Fibroblast of pulmonary artery (primary cell): ENCODE measurements at regions not wholly inside any gene's neighbourhood (a gene's known extent, or its start where the extent isn't known, plus 50 kb on each side); places are given as distances from the start of the nearest gene placed in this dataset.
A peak's percentile ranks its signal among the peaks of the same experiment; 100 is the strongest.

ENCODE experiments used
- DNase-seq: peaks from one replicate; pipeline ENCODE4 v3.0.0-alpha.2; 2010; ENCODE audit warnings: low read depth
- H3K4me3 ChIP-seq: replicated peaks from 2 replicates; pipeline ENCODE4 v1.5.1; 2011; ENCODE audit warnings: low read depth, mild to moderate bottlenecking, control low read depth, low read length, moderate library complexity
- TF ChIP-seq, protein P1 (sequence below): IDR thresholded peaks from 2 replicates; pipeline ENCODE4 v1.5.1; 2011; ENCODE audit warnings: mild to moderate bottlenecking, control low read depth, low read length, inconsistent platforms; ENCODE audit errors: missing control alignments

DNA sequence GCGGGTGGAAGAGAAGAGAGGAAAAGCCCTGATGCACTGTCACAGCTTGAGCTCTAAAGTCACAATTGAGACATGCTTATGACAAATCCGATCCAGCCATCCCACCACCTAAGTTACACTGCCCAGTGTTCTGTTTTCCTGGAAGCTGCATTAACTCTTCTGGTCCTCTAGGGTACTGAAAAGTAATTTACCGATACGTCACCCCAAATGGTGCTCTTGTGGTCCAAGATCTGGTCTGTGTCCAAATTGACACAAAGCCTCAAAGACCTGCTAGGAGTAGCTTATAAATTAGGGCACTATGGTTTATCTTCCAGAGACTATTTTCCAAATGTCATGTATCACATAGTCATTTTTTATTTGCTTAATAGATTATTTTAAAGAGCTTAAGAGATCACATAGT lies 186.7 kb upstream of the ETAA1 start:
- no peak overlapping the region for H3K4me3 ChIP-seq
- TF ChIP-seq, protein P1, sequence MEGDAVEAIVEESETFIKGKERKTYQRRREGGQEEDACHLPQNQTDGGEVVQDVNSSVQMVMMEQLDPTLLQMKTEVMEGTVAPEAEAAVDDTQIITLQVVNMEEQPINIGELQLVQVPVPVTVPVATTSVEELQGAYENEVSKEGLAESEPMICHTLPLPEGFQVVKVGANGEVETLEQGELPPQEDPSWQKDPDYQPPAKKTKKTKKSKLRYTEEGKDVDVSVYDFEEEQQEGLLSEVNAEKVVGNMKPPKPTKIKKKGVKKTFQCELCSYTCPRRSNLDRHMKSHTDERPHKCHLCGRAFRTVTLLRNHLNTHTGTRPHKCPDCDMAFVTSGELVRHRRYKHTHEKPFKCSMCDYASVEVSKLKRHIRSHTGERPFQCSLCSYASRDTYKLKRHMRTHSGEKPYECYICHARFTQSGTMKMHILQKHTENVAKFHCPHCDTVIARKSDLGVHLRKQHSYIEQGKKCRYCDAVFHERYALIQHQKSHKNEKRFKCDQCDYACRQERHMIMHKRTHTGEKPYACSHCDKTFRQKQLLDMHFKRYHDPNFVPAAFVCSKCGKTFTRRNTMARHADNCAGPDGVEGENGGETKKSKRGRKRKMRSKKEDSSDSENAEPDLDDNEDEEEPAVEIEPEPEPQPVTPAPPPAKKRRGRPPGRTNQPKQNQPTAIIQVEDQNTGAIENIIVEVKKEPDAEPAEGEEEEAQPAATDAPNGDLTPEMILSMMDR = no peak
- DNase-seq = no peak

DNA sequence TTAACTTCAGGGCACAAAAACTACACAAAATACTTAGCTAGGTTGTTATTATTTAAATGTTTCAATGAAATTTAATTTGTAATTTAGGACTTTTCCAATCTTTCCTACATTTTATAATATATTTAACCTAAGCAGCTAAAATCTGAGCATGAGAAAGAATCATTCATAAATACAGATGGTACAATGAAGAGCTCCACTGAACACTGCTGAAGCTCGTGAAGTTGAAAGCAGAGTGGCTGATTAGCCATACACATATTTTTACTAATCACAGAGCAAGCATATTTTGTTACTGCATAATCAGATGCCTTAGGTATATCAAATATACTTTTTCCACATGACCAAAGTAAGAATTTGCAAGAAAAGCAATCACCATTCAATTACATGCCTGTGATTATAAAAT lies 184.9 kb upstream of the ETAA1 start:
- DNase-seq = no peak
- no peak overlapping the region for H3K4me3 ChIP-seq
- TF ChIP-seq, protein P1 = no peak

DNA sequence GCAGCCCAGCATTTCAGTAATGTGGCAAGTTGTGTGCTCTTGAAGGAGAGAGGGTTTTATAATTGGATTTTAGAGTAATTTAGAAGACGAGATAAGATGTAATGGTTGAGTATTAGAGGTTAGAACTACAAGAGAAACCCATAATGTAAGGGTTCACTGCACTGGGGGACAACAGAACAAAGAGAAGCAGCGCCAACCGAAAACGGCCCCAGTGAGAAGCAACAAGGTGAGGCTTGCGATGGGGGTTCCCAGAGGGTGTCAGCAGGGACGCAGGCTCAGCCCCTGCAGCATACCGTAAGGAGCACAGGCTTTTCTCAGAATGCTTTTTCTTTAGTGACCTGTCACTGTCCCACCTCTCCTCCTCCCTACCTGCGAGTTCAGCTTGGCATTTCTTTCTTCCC lies 183.9 kb upstream of the ETAA1 start:
- H3K4me3 ChIP-seq = no peak overlapping the region
- no peak for DNase-seq
- TF ChIP-seq, protein P1 = no peak

DNA sequence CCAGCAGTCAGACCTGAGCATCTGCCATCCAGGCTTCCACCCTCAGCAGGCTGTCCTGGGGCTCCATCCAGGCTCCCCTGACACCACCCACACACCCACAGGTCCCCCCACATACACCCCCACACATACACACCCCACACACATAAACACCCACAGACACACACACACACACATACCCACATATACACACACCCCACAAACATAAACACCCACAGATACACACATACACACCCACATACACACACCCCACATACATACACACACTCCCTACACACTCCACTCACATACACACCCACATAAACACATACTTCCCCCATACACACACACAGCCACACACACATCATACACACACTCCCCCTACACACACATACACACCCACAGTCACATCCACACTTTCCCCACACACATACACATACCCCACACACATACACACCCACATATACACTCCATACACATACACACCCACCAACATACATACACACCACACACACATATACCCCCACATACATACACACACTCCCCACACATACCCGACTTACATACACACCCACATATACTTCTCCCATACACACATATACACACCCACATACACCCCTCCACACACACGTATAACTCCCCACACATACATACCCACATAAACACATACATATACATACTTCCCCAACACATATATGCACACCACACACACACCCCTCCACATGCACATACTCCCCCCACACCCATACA lies 183.3 kb upstream of the ETAA1 start:
- no peak for DNase-seq
- no peak overlapping the region for H3K4me3 ChIP-seq
- TF ChIP-seq, protein P1 = no peak

DNA sequence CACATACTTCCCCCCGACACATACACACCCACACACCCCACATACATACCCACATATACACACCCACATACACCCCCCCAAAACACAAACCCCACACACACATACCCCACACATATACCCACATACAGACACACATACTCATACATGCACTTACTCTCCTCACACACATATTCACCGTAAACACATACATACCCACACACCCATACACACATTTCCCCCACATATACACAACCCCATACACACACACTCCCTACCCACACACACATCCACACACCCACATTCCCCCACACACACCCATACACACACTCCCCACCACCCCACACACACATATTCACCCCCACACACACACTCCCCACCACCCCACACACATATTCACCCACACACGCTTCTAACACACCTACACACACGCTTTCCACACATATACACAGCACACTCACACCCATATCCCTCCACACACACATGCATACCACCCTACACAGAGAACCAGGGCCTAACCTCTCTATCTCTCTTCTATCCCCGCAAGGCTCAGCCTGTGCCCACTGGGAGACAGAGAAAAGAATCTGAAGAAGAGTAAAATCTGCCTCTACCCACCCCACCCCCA lies 182.4 kb upstream of the ETAA1 start:
- TF ChIP-seq, protein P1 = no peak
- no peak for DNase-seq
- H3K4me3 ChIP-seq = no peak overlapping the region

DNA sequence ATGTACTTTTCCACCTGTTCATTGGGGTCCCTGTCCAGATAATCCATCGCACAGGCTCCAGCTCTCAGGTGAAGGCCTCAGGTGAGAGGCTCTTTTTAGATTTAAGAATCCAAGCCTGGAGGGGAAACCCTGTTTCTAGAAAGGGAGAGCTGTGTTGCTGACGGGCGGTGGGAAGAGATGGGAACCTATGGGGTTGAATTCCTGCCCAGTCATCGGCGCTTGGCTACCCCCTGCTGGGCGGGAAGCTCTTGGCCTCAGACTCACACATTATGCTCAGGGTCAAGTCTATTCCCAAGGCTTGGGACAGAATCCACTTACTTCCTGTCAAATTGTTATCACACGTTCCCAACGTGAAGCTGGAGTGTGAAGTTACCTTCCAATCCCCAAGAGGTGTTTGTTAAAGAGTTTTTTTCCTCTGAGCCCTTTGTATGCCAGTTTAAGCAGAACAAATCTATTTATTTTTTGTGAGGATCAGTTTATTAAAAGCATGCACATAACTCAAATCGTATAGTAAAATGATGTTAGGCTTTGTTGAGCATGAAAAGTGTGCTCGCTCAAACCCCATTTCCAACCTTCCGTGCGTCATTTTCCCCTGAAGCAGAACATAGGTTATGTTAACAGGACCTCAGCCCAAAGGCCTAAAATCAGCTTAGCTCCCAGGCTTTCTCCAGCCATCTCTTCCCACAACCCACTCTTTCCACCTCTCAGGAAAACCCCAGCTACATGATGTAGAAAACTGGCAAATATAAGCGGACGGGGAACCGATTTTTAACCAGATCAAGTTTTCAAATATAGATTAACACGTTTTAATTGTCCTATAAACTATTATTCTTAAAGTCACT lies 181.7 kb upstream of the ETAA1 start:
- TF ChIP-seq, protein P1 = peak; percentile 76
- peak; percentile 80 for DNase-seq
- H3K4me3 ChIP-seq = no peak overlapping the region
